ENCODE measurements at regions not wholly inside any gene's neighbourhood (a gene's known extent, or its start where the extent isn't known, plus 50 kb on each side); places are given as distances from the start of the nearest gene placed in this dataset.
A peak's percentile ranks its signal among the peaks of the same experiment; 100 is the strongest.

GRCh38 chr12:115423546-115423987, 739.6 kb upstream of the TBX3 start:
- DNase-seq (ENCODE audit: low spot score), result no peak

- DNase-seq (ENCODE audit: low spot score), result no peak
Measured at GRCh38 chr12:115422845-115423545, 739.0 kb upstream of the TBX3 start.

- no peak for DNase-seq (ENCODE audit: low spot score)
Measured at GRCh38 chr12:115421796-115422709, 738.1 kb upstream of the TBX3 start.

GRCh38 chr12:115421350-115421749, 737.4 kb upstream of the TBX3 start:
- DNase-seq (ENCODE audit: low spot score), result no peak

GRCh38 chr12:115419145-115419646, 735.2 kb upstream of the TBX3 start:
- DNase-seq (ENCODE audit: low spot score), result no peak

- DNase-seq (ENCODE audit: low spot score), result no peak
Measured at GRCh38 chr12:115417610-115418009, 733.6 kb upstream of the TBX3 start.

- no peak for DNase-seq (ENCODE audit: low spot score)
Measured at GRCh38 chr12:115416869-115417268, 732.9 kb upstream of the TBX3 start.

GRCh38 chr12:115413626-115414025, 729.7 kb upstream of the TBX3 start:
- no peak for DNase-seq (ENCODE audit: low spot score)

- DNase-seq (ENCODE audit: low spot score), result no peak
Measured at GRCh38 chr12:115412831-115413230, 728.9 kb upstream of the TBX3 start.

- no peak for DNase-seq (ENCODE audit: low spot score)
Measured at GRCh38 chr12:115411121-115411520, 727.1 kb upstream of the TBX3 start.

GRCh38 chr12:115408642-115409041, 724.7 kb upstream of the TBX3 start:
- no peak for DNase-seq (ENCODE audit: low spot score)

- DNase-seq (ENCODE audit: low spot score), result no peak
Measured at GRCh38 chr12:115407723-115408122, 723.7 kb upstream of the TBX3 start.

GRCh38 chr12:115407036-115407435, 723.1 kb upstream of the TBX3 start:
- no peak for DNase-seq (ENCODE audit: low spot score)

- no peak for DNase-seq (ENCODE audit: low spot score)
Measured at GRCh38 chr12:115405471-115405860, 721.5 kb upstream of the TBX3 start.

GRCh38 chr12:115404761-115405470, 720.9 kb upstream of the TBX3 start:
- DNase-seq (ENCODE audit: low spot score), result no peak

GRCh38 chr12:115403689-115404088, 719.7 kb upstream of the TBX3 start:
- no peak for DNase-seq (ENCODE audit: low spot score)

- DNase-seq (ENCODE audit: low spot score), result no peak
Measured at GRCh38 chr12:115403253-115403652, 719.3 kb upstream of the TBX3 start.

- DNase-seq (ENCODE audit: low spot score), result no peak
Measured at GRCh38 chr12:115402443-115403180, 718.6 kb upstream of the TBX3 start.

GRCh38 chr12:115401761-115402160, 717.8 kb upstream of the TBX3 start:
- no peak for DNase-seq (ENCODE audit: low spot score)

- DNase-seq (ENCODE audit: low spot score), result no peak
Measured at GRCh38 chr12:115400011-115400410, 716.0 kb upstream of the TBX3 start.

GRCh38 chr12:115398311-115398781, 714.4 kb upstream of the TBX3 start:
- DNase-seq (ENCODE audit: low spot score), result peak; percentile 17

- DNase-seq (ENCODE audit: low spot score), result no peak
Measured at GRCh38 chr12:115396567-115396966, 712.6 kb upstream of the TBX3 start.

Data from ecto neural progenitor cell (in vitro differentiated cells).